ENCODE measurements at regions not wholly inside any gene's neighbourhood (a gene's known extent, or its start where the extent isn't known, plus 50 kb on each side); places are given as distances from the start of the nearest gene placed in this dataset.

GRCh38 chr12:93174473-93174872, 203.3 kb upstream of the NUDT4 start:
- TF ChIP-seq CTCF (IDR thresholded peaks at IDR 0.05; ENCODE audit: poor library complexity, severe bottlenecking) (no peak), POLR2AphosphoS5 (IDR thresholded peaks at IDR 0.05) (no peak)

All from neural cell (in vitro differentiated cells).